H9 (cell line): ENCODE measurements at regions not wholly inside any gene's neighbourhood (a gene's known extent, or its start where the extent isn't known, plus 50 kb on each side); places are given as distances from the start of the nearest gene placed in this dataset.

Experiments used
- DNase-seq: peaks from one replicate; pipeline ENCODE4 v3.0.0-alpha.2; 2017
- H2AFZ ChIP-seq: one replicate; pipeline ENCODE4 v1.6.1; 2013; ENCODE audit warnings: mild to moderate bottlenecking, low read length, control low read depth, moderate library complexity
- H2AK5ac ChIP-seq: 2 replicates; pipeline ENCODE4 v1.6.1; 2013; ENCODE audit warnings: low read length, control low read depth, mixed read lengths; ENCODE audit not compliant: insufficient read length
- H2BK120ac ChIP-seq: one replicate; pipeline ENCODE4 v1.6.1; 2013; ENCODE audit warnings: low read depth, mild to moderate bottlenecking, low read length, control low read depth, inconsistent platforms; ENCODE audit not compliant: poor library complexity, severe bottlenecking
- H2BK12ac ChIP-seq: 2 replicates; pipeline ENCODE4 v1.6.1; 2013; ENCODE audit warnings: low read length, control low read depth, mixed read lengths, low read depth; ENCODE audit not compliant: insufficient read length
- H2BK15ac ChIP-seq: 2 replicates; pipeline ENCODE4 v1.6.1; 2013; ENCODE audit warnings: low read depth, low read length, control low read depth
- H2BK20ac ChIP-seq: one replicate; pipeline ENCODE4 v1.6.1; 2013; ENCODE audit warnings: low read depth, mild to moderate bottlenecking, low read length, control low read depth, inconsistent platforms; ENCODE audit not compliant: poor library complexity, severe bottlenecking
- H2BK5ac ChIP-seq: 2 replicates; pipeline ENCODE4 v1.6.1; 2013; ENCODE audit warnings: low read length, control low read depth, mixed read lengths; ENCODE audit not compliant: insufficient read length
- H3K14ac ChIP-seq: 2 replicates; pipeline ENCODE4 v1.6.1; 2013; ENCODE audit warnings: low read length, control low read depth; ENCODE audit not compliant: insufficient read depth
- H3K18ac ChIP-seq: 2 replicates; pipeline ENCODE4 v1.6.1; 2013; ENCODE audit warnings: low read depth, mild to moderate bottlenecking, mixed read lengths, low read length, control low read depth; ENCODE audit not compliant: insufficient read length
- H3K23ac ChIP-seq: 2 replicates; pipeline ENCODE4 v1.6.1; 2013; ENCODE audit warnings: low read length, control low read depth, mixed read lengths, low read depth; ENCODE audit not compliant: insufficient read length
- H3K23me2 ChIP-seq: 2 replicates; pipeline ENCODE4 v1.6.1; 2013; ENCODE audit warnings: low read depth, mild to moderate bottlenecking, mixed read lengths, low read length, control low read depth; ENCODE audit not compliant: insufficient read length, poor library complexity, severe bottlenecking
- H3K27ac ChIP-seq: 2 replicates; pipeline ENCODE4 v1.5.1; 2013; ENCODE audit warnings: low read length, control low read depth, mixed read lengths, low read depth; ENCODE audit not compliant: insufficient read length
- H3K27me3 ChIP-seq: 2 replicates; pipeline ENCODE4 v1.6.1; 2013; ENCODE audit warnings: low read length, control low read depth, inconsistent platforms; ENCODE audit not compliant: insufficient read depth
- H3K4ac ChIP-seq: 2 replicates; pipeline ENCODE4 v1.6.1; 2013; ENCODE audit warnings: low read depth, mild to moderate bottlenecking, control low read depth, inconsistent platforms, low read length, moderate library complexity
- H3K4me1 ChIP-seq: 2 replicates; pipeline ENCODE4 v1.6.1; 2013; ENCODE audit warnings: low read length, control low read depth, inconsistent platforms; ENCODE audit not compliant: insufficient read depth
- H3K4me2 ChIP-seq: 2 replicates; pipeline ENCODE4 v1.6.1; 2013; ENCODE audit warnings: low read length, control low read depth, mixed read lengths; ENCODE audit not compliant: insufficient read length, insufficient read depth
- H3K56ac ChIP-seq: 2 replicates; pipeline ENCODE4 v1.6.1; 2013; ENCODE audit warnings: low read depth, mild to moderate bottlenecking, mixed read lengths, low read length, control low read depth; ENCODE audit not compliant: insufficient read length
- H3K79me1 ChIP-seq: 2 replicates; pipeline ENCODE4 v1.6.1; 2013; ENCODE audit warnings: low read depth, mild to moderate bottlenecking, moderate library complexity, low read length, control low read depth, inconsistent platforms; ENCODE audit not compliant: insufficient read depth, poor library complexity, severe bottlenecking
- H3K79me2 ChIP-seq: 2 replicates; pipeline ENCODE4 v1.6.1; 2013; ENCODE audit warnings: low read length, control low read depth, inconsistent platforms; ENCODE audit not compliant: insufficient read depth
- H3K9ac ChIP-seq: 2 replicates; pipeline ENCODE4 v1.6.1; 2013; ENCODE audit warnings: low read length, control low read depth, mixed read lengths; ENCODE audit not compliant: insufficient read length; ENCODE audit errors: extremely low read depth
- H3K9me3 ChIP-seq: one replicate; pipeline ENCODE4 v1.6.1; 2013; ENCODE audit warnings: low read depth, low read length, inconsistent platforms; ENCODE audit not compliant: control insufficient read depth
- H3T11ph ChIP-seq: one replicate; pipeline ENCODE4 v1.6.1; 2013; ENCODE audit warnings: mild to moderate bottlenecking, low read length, control low read depth, inconsistent platforms
- H4K20me1 ChIP-seq: one replicate; pipeline ENCODE4 v1.6.1; 2013; ENCODE audit not compliant: control insufficient read depth, insufficient read length, insufficient read depth
- H4K5ac ChIP-seq: 2 replicates; pipeline ENCODE4 v1.6.1; 2013; ENCODE audit warnings: low read depth, mild to moderate bottlenecking, mixed read lengths, low read length, control low read depth; ENCODE audit not compliant: insufficient read length
- H4K8ac ChIP-seq: replicated peaks from 2 replicates; pipeline ENCODE4 v1.6.1; 2013; ENCODE audit warnings: low read length, control low read depth, mixed read lengths, low read depth; ENCODE audit not compliant: insufficient read length
- H4K91ac ChIP-seq: 2 replicates; pipeline ENCODE4 v1.6.1; 2013; ENCODE audit warnings: low read depth, mild to moderate bottlenecking, moderate library complexity, mixed read lengths, low read length, control low read depth; ENCODE audit not compliant: insufficient read length
- H3K27ac Mint-ChIP-seq, 3 experiments: 2 replicates in 2 of 3; 3 replicates in 1 of 3; pipeline ENCODE4 v1.8.0; 2020 to 2021; ENCODE audit warnings: mixed read lengths in 3 of 3, mild to moderate bottlenecking in 1 of 3, moderate library complexity in 1 of 3
- H3K27me3 Mint-ChIP-seq: 2 replicates; pipeline ENCODE4 v1.8.0; 2021; ENCODE audit warnings: low read depth, mild to moderate bottlenecking, moderate library complexity, mixed read lengths
- H3K36me3 Mint-ChIP-seq, 3 experiments: 2 replicates in 2 of 3; 3 replicates in 1 of 3; pipeline ENCODE4 v1.8.0; 2020 to 2021; ENCODE audit warnings: low read depth in 3 of 3, mixed read lengths in 3 of 3; ENCODE audit not compliant: insufficient read depth in 1 of 3
- H3K4me1 Mint-ChIP-seq, 2 experiments: 2 replicates each; pipeline ENCODE4 v1.8.0; 2020; ENCODE audit warnings: mixed read lengths in 2 of 2
- H3K4me3 Mint-ChIP-seq, 2 experiments: 2 replicates in 1 of 2; 3 replicates in 1 of 2; pipeline ENCODE4 v1.8.0; 2020 to 2021; ENCODE audit warnings: mild to moderate bottlenecking in 2 of 2, mixed read lengths in 2 of 2, moderate library complexity in 1 of 2
- H3K9me3 Mint-ChIP-seq, 2 experiments: 2 replicates in 1 of 2; 3 replicates in 1 of 2; pipeline ENCODE4 v1.8.0; 2020; ENCODE audit warnings: mild to moderate bottlenecking in 2 of 2, mixed read lengths in 2 of 2, moderate library complexity in 1 of 2
- CTCF ChIP-seq: fragments of 200-600 bp; sonication (generic); conservative IDR thresholded peaks from 3 replicates; pipeline ENCODE4 v1.8.0; 2021; ENCODE audit warnings: antibody characterized with exemption, mild to moderate bottlenecking
- WGBS: extraction: QIAGEN DNeasy Blood & Tissue Kit; methylation state at CpG from one replicate; pipeline ENCODE4 v1.1.7; 2013; ENCODE audit warnings: missing lambda C conversion rate, low lambda C conversion rate, mixed read lengths; ENCODE audit not compliant: insufficient read length; ENCODE audit errors: extremely low coverage; 5-methylcytosine and 5-hydroxymethylcytosine counted together

GRCh38 chr3:67916353-67916752 lies 261.9 kb upstream of the SUCLG2 start:
- Histone ChIP-seq H2BK120ac (no peak overlapping the region), H4K91ac (no peak overlapping the region), H3K4me2 (no peak overlapping the region), H3K79me1 (no peaks in the 10 kb centered on the region), H3K18ac (no peak overlapping the region), H3K23me2 (no peaks in the 10 kb centered on the region), H3T11ph (no peak overlapping the region), H3K79me2 (no peaks in the 10 kb centered on the region), H3K14ac (no peak overlapping the region), H3K23ac (no peak overlapping the region), H2BK12ac (no peak overlapping the region), H2AK5ac (no peak overlapping the region), H3K56ac (no peak overlapping the region), H3K9me3 (no peaks in the 10 kb centered on the region), H3K27me3 (no peaks in the 10 kb centered on the region), H4K20me1 (no peaks in the 10 kb centered on the region), H2BK20ac (no peak overlapping the region), H2AFZ (no peak overlapping the region), H2BK5ac (no peak overlapping the region), H4K8ac (no peak overlapping the region), H3K9ac (no peak overlapping the region), H4K5ac (no peak overlapping the region), H3K4ac (no peak overlapping the region), H3K27ac (no peak overlapping the region), H2BK15ac (no peak overlapping the region), H3K4me1 (no peaks in the 10 kb centered on the region)
- WGBS, result no CpG with 5 or more reads among the region's 5 CpGs
- Mint-ChIP-seq H3K27me3 (no peaks in the 10 kb centered on the region), H3K36me3 (no peaks in the 10 kb centered on the region), H3K4me1 (peaks cover 2 to 5% of the 10 kb centered on the region in 2 experiments; a peak in 1 of 4 replicates), H3K9me3 (no peaks in the 10 kb centered on the region), H3K4me3 (no peak overlapping the region), H3K27ac (no peak overlapping the region)
- no peak for TF ChIP-seq CTCF
- no peak for DNase-seq
